Inflammatory macrophage (primary cell): ENCODE measurements at regions not wholly inside any gene's neighbourhood (a gene's known extent, or its start where the extent isn't known, plus 50 kb on each side); places are given as distances from the start of the nearest gene placed in this dataset.
"Not testable (repeated sequence)": the region's sequence is repeated elsewhere in the genome, so short reads cannot be mapped to it uniquely, and the experiment has no call there.

ENCODE experiments used
- DNase-seq, 2 donors: peaks; one replicate each; pipeline ENCODE4 v3.0.0-alpha.2; 2020 to 2022

GRCh38 chr3:118227191-118227590 lies 807.5 kb downstream of the IGSF11 start:
- no peak for DNase-seq

GRCh38 chr3:118228151-118228550 lies 806.5 kb downstream of the IGSF11 start:
- no peak for DNase-seq

GRCh38 chr3:118229196-118229595 lies 805.5 kb downstream of the IGSF11 start:
- no peak for DNase-seq

- no peak for DNase-seq
These were observed 803.1 kb downstream of the IGSF11 start for GRCh38 chr3:118231578-118231977.

- no peak for DNase-seq
These were observed 795.4 kb downstream of the IGSF11 start for GRCh38 chr3:118239253-118239652.

GRCh38 chr3:118244761-118245160 lies 789.9 kb downstream of the IGSF11 start:
- DNase-seq = no peak

- DNase-seq = no peak
These were observed 789.3 kb downstream of the IGSF11 start for GRCh38 chr3:118245312-118245711.

GRCh38 chr3:118258850-118259249 lies 775.8 kb downstream of the IGSF11 start:
- DNase-seq = not testable (repeated sequence)

- no peak for DNase-seq
These were observed 771.7 kb downstream of the IGSF11 start for GRCh38 chr3:118262800-118263402.

GRCh38 chr3:118267588-118267987 lies 767.1 kb downstream of the IGSF11 start:
- DNase-seq = no peak

GRCh38 chr3:118269537-118270125 lies 765.0 kb downstream of the IGSF11 start:
- DNase-seq = no peak

- no peak for DNase-seq
These were observed 761.7 kb downstream of the IGSF11 start for GRCh38 chr3:118272991-118273390.

- DNase-seq = no peak
These were observed 756.8 kb downstream of the IGSF11 start for GRCh38 chr3:118277814-118278213.

- no peak for DNase-seq
These were observed 741.8 kb downstream of the IGSF11 start for GRCh38 chr3:118292841-118293240.

- no peak for DNase-seq
These were observed 736.5 kb downstream of the IGSF11 start for GRCh38 chr3:118298133-118298532.

- DNase-seq = no peak
These were observed 730.1 kb downstream of the IGSF11 start for GRCh38 chr3:118304557-118304956.

- DNase-seq = no peak
These were observed 701.9 kb downstream of the IGSF11 start for GRCh38 chr3:118332699-118333098.

GRCh38 chr3:118337649-118338048 lies 697.0 kb downstream of the IGSF11 start:
- DNase-seq = no peak

GRCh38 chr3:118347396-118348168 lies 687.1 kb downstream of the IGSF11 start:
- no peak for DNase-seq

- no peak for DNase-seq
These were observed 686.5 kb downstream of the IGSF11 start for GRCh38 chr3:118348169-118348557.

GRCh38 chr3:118354556-118354955 lies 680.1 kb downstream of the IGSF11 start:
- DNase-seq = no peak

- no peak for DNase-seq
These were observed 664.7 kb downstream of the IGSF11 start for GRCh38 chr3:118369892-118370491.

- no peak for DNase-seq
These were observed 654.1 kb downstream of the IGSF11 start for GRCh38 chr3:118380576-118380975.

- no peak for DNase-seq
These were observed 638.2 kb downstream of the IGSF11 start for GRCh38 chr3:118396491-118396890.
